Pancreas (tissue), 10 donors: ENCODE measurements at regions not wholly inside any gene's neighbourhood (a gene's known extent, or its start where the extent isn't known, plus 50 kb on each side); places are given as distances from the start of the nearest gene placed in this dataset.
"Not testable (repeated sequence)": the region's sequence is repeated elsewhere in the genome, so short reads cannot be mapped to it uniquely, and the experiment has no call there.

Experiments used
- ATAC-seq, 4 donors: fragments of 200-7000 bp; cut with Tn5 transposase; one replicate each; pipeline versions ENCODE4 v1.8.0 to v1.9.1; 2020; ENCODE audit warnings: mild to moderate bottlenecking in 4 of 4, moderate library complexity in 4 of 4
- DNase-seq, 6 donors: peaks; one replicate each; pipeline ENCODE4 v3.0.0-alpha.2; 2020
- FAIRE-seq: peaks from 2 replicates; lab custom pipeline; 2012; peaks lifted over from hg19 to GRCh38; lab: Jason Lieb, UNC
- H3K27ac ChIP-seq, 4 donors: fragments of 200-600 bp; sonication (generic); 1 replicate in 3 of 4; 2 replicates in 1 of 4; pipeline versions ENCODE4 v1.5.0 to v1.8.0; 2020
- H3K27me3 ChIP-seq, 4 donors: fragments of 200-600 bp; one replicate each; pipeline ENCODE4 v1.8.0; 2021
- H3K36me3 ChIP-seq, 3 donors: fragments of 200-600 bp; sonication (generic) in 1 of 3; one replicate each; pipeline versions ENCODE4 v1.5.0 to v1.8.0; 2020 to 2021
- H3K4me1 ChIP-seq, 3 donors: fragments of 200-600 bp; one replicate each; pipeline ENCODE4 v1.8.0; 2021
- H3K4me3 ChIP-seq, 4 donors: fragments of 200-600 bp; sonication (generic) in 2 of 4; one replicate each; pipeline versions ENCODE4 v1.5.0 to v1.8.0; 2020 to 2021
- H3K9me3 ChIP-seq, 4 donors: fragments of 200-600 bp; one replicate each; pipeline ENCODE4 v1.8.0; 2021
- WGBS, 2 donors: extraction: QIAGEN DNeasy Blood & Tissue Kit; methylation state at CpG; one replicate each; pipeline ENCODE4 v1.1.7; 2013; 5-methylcytosine and 5-hydroxymethylcytosine counted together
- intact Hi-C, 3 donors: fragments of 100-400 bp; cut with DNase I; formaldehyde crosslinking; loops; one replicate each; pipeline versions ENCODE4 v1.11.1 to v1.14.2; 2022
- TF ChIP-seq, protein P1 (sequence below), 4 donors: fragments of 200-600 bp; sonication (generic) in 3 of 4; IDR thresholded peaks; one replicate each; pipeline versions ENCODE4 v1.5.0 to v1.8.0; 2021; ENCODE audit warnings: antibody characterized with exemption in 4 of 4
- donor health status: healthy with polysubstance abuse.
- donor health status: DM: no; HTN: no; CAD: no; lungs with moderate emphysema.
- donor health status: DM: no; HTN: no; CAD: no.
- donor health status: control.
- donor health status: control.
- donor health status: Bipolar disorder and iron deficiency.
- donor health status: DM: yes; HTN: yes; CAD: no.
- donor health status: DM: no; HTN: no; CAD: no.
- donor health status: DM: no; HTN: no; CAD: no.
- donor health status: DM: yes; HTN: yes; CAD: no.

GRCh38 chr5:162668926-162669325 is 601.4 kb downstream of the GABRG2 start:
- H3K36me3 ChIP-seq, result no peaks in the 10 kb centered on the region
- no peak overlapping the region for H3K27ac ChIP-seq
- H3K4me3 ChIP-seq, result no peak overlapping the region
- no peaks in the 10 kb centered on the region for H3K27me3 ChIP-seq
- ATAC-seq (no peak), FAIRE-seq (no peak), DNase-seq (no peak)
- intact Hi-C loops, result no loop called here
- H3K4me1 ChIP-seq, result no peaks in the 10 kb centered on the region
- H3K9me3 ChIP-seq, result no peaks in the 10 kb centered on the region
- TF ChIP-seq, protein P1, sequence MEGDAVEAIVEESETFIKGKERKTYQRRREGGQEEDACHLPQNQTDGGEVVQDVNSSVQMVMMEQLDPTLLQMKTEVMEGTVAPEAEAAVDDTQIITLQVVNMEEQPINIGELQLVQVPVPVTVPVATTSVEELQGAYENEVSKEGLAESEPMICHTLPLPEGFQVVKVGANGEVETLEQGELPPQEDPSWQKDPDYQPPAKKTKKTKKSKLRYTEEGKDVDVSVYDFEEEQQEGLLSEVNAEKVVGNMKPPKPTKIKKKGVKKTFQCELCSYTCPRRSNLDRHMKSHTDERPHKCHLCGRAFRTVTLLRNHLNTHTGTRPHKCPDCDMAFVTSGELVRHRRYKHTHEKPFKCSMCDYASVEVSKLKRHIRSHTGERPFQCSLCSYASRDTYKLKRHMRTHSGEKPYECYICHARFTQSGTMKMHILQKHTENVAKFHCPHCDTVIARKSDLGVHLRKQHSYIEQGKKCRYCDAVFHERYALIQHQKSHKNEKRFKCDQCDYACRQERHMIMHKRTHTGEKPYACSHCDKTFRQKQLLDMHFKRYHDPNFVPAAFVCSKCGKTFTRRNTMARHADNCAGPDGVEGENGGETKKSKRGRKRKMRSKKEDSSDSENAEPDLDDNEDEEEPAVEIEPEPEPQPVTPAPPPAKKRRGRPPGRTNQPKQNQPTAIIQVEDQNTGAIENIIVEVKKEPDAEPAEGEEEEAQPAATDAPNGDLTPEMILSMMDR (IDR thresholded peaks at IDR 0.05), result no peak
- 57 to 70% methylated on average over 3 of the region's 3 CpGs for WGBS, 2 donors

DNA sequence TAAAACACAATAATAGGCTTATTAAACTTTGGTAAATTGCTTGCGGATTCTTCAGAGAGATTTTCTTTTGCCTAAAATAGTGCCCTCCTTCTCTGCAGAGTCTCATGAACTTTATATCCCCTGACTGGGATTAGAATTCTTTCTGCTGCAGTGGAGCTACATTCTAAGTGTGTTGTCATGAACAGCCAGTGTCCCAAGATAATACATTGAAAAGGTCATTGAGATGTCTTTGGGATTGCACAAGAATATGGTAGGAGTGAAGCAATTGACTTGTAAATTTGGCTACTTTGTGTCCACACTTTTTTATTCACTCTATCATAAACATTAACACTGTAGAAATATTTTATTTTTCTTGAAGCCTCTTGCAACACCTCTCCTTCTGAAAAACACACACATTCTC is 604.5 kb downstream of the GABRG2 start:
- no peaks in the 10 kb centered on the region for H3K9me3 ChIP-seq
- TF ChIP-seq, protein P1 (IDR thresholded peaks at IDR 0.05), result no peak
- no peaks in the 10 kb centered on the region for H3K27me3 ChIP-seq
- H3K4me3 ChIP-seq, result no peak overlapping the region
- no peaks in the 10 kb centered on the region for H3K36me3 ChIP-seq
- no peak overlapping the region for H3K27ac ChIP-seq
- DNase-seq (no peak), FAIRE-seq (no peak), ATAC-seq (peak in 1 of 4 donors; percentile 41)
- no peaks in the 10 kb centered on the region for H3K4me1 ChIP-seq
- intact Hi-C loops, result no loop called here
- 91 to 95% methylated on average over 1 of the region's 1 CpG for WGBS, 2 donors

- WGBS, 2 donors, result 19 to 34% methylated on average over 2 of the region's 2 CpGs
- intact Hi-C loops, result no loop called here
- no peaks in the 10 kb centered on the region for H3K9me3 ChIP-seq
- FAIRE-seq (peak; percentile 60), DNase-seq (no peak), ATAC-seq (peak in 3 of 4 donors; percentile 74 to 88 (median 84))
- no peaks in the 10 kb centered on the region for H3K36me3 ChIP-seq
- H3K4me3 ChIP-seq, result no peak overlapping the region
- H3K27ac ChIP-seq, result peak overlapping the region in 1 of 4 donors; percentile 15
- peaks cover 0 to 16% (median 0%) of the 10 kb centered on the region in 3 donors for H3K4me1 ChIP-seq
- TF ChIP-seq, protein P1 (IDR thresholded peaks at IDR 0.05), result no peak
- H3K27me3 ChIP-seq, result no peaks in the 10 kb centered on the region
Observed at GRCh38 chr5:162683284-162683683, 615.7 kb downstream of the GABRG2 start.

DNA sequence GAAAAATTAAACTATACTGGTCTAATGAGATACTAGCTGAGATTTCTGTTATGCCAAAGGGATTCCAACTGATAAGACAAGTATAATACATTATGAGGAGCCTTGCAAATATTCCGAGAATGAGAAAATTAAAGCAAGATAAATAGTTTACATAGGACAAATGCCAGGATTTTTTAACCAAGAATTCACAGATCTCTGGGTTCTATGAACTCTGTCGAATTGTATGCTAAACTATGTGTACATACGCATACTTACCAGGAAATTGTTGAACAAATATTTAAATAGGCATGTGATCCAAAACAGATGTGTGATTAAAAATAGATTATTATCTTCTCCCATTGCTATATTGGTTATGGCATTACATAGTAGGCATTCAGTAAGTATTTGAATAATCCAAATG is 616.6 kb downstream of the GABRG2 start:
- 10 to 12% methylated on average over 3 of the region's 3 CpGs for WGBS, 2 donors
- no peaks in the 10 kb centered on the region for H3K36me3 ChIP-seq
- TF ChIP-seq, protein P1 (IDR thresholded peaks at IDR 0.05), result no peak
- ATAC-seq (peak in 3 of 4 donors; percentile 52 to 70 (median 63)), FAIRE-seq (no peak), DNase-seq (no peak)
- no peak overlapping the region for H3K4me3 ChIP-seq
- H3K27ac ChIP-seq, result no peak overlapping the region
- H3K9me3 ChIP-seq, result no peaks in the 10 kb centered on the region
- intact Hi-C loops, result no loop called here
- H3K27me3 ChIP-seq, result no peaks in the 10 kb centered on the region
- H3K4me1 ChIP-seq, result peaks cover 0 to 16% (median 0%) of the 10 kb centered on the region in 3 donors

DNA sequence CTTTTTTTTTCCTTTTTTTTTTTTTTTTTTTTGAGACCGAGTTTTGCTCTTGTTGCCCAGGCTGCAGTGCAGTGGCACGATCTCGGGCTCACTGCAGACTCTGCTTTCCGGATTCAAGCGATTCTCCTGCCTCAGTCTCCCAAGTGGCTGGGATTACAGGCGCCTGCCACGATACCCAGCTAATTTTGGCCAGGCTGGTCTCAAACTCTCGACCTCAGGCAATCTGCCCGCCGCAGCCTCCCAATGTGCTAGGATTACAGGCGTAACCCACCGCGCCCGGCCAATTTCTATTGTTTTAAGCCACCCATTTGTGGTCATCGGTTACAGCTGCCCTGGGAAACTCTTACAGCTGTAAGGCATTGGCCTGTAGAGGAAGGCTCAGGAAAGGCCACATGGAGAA is 617.7 kb downstream of the GABRG2 start:
- intact Hi-C loops, result no loop called here
- 95 to 97% methylated on average over 15 of the region's 15 CpGs for WGBS, 2 donors
- no peaks in the 10 kb centered on the region for H3K27me3 ChIP-seq
- H3K9me3 ChIP-seq, result no peaks in the 10 kb centered on the region
- peaks cover 0 to 16% (median 0%) of the 10 kb centered on the region in 3 donors for H3K4me1 ChIP-seq
- H3K36me3 ChIP-seq, result no peaks in the 10 kb centered on the region
- no peak overlapping the region for H3K27ac ChIP-seq
- TF ChIP-seq, protein P1 (IDR thresholded peaks at IDR 0.05), result no peak
- ATAC-seq (no peak), FAIRE-seq (no peak), DNase-seq (peak in 1 of 6 donors; percentile 7)
- no peak overlapping the region for H3K4me3 ChIP-seq

DNA sequence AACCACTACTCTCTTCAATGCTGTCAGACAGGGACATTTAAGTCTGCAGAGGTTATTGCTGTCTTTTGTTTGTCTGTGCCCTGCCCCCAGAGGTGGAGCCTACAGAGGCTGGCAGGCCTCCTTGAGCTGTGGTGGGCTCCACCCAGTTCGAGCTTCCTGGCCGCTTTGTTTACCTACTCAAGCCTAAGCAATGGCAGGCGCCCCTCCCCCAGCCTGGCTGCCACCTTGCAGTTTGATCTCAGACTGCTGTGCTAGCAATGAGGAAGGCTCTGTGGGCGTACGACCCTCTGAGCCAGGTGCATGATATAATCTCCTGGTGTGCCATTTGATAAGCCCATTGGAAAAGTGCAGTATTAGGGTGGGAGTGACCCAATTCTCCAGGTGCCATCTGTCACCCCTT is 628.7 kb downstream of the GABRG2 start:
- intact Hi-C loops, DNase-seq, FAIRE-seq, H3K4me3 ChIP-seq, H3K36me3 ChIP-seq, H3K27me3 ChIP-seq, ATAC-seq, H3K4me1 ChIP-seq, H3K27ac ChIP-seq, H3K9me3 ChIP-seq: not testable (repeated sequence)
- WGBS, 2 donors, result 62 to 81% methylated on average over 5 of the region's 5 CpGs
